ENCODE measurements at regions not wholly inside any gene's neighbourhood (a gene's known extent, or its start where the extent isn't known, plus 50 kb on each side); places are given as distances from the start of the nearest gene placed in this dataset.

DNA sequence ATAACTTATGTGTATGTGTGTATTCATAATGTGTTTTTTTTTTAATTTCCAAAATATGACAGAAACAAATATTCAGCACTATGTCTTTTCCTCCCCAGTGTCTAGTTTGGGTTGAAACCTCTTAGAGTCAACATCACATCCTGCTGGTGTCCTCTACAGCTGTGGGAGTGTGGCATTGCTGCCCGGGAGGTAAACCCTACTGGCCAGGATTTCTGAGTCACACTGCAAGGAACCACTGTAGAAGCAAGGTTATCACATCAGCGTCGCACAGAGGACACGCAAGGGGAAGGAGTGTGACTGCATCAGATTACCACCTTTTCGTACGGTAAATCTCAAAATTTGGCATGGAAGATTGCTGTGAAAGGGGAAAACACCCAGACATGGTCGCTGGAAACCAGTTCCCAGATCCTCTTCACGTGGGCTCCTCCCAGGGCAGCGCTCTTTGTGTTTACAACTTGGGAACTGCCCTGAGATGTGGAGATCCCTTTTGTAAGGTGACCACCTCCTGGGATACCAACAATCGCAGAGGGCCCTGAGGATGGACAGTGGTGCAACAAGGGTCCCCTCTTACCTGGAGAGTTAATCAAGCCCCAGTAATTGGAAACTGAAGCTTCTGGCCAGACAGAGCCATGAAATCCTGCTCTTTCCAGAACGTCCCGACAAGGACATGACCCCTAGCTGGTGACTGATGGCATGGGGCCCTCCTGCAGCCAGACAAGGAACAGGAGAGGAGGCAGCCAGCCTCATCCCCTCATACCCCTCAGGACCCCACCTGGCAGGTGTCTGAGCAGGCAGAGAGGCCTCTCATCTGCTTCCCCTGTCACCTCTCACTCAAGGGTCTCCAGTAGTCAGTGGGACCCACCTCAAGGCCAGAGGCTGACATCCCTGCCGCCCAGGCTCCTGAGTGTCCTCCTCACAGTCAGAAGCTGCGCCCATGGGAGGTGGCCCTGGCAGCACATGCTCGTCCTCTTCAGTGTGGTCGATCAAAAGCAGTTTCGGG is 194.7 kb downstream of the MED10 start:
- no peaks in the 10 kb centered on the region for H3K36me3 Mint-ChIP-seq
- H3K27ac Mint-ChIP-seq: no peak overlapping the region
- DNase-seq (ENCODE audit: low spot score) (no peak), ATAC-seq (no peak)
- no peak overlapping the region for H3K4me3 Mint-ChIP-seq
- H3K27me3 Mint-ChIP-seq (ENCODE audit: low read depth): peaks cover 5% of the 10 kb centered on the region
- H3K4me1 Mint-ChIP-seq: peaks cover 9% of the 10 kb centered on the region
- CTCF ChIA-PET: interaction anchor here (1.0 kb wide), 1 partner anchor 23 kb away, joined by 3 read pairs; no protein-coding TSS in a partner anchor
- H3K9me3 Mint-ChIP-seq: peaks cover 9% of the 10 kb centered on the region
- POLR2A ChIA-PET: no interaction called here
- no peak for TF ChIP-seq PRRX2 (CRISPR knock-in tag; IDR thresholded peaks at IDR 0.05)
- TF ChIP-seq MYBL2 (CRISPR knock-in tag; IDR thresholded peaks at IDR 0.05): no peak
- no peak for TF ChIP-seq TP53 (CRISPR knock-in tag; IDR thresholded peaks at IDR 0.05)
- TF ChIP-seq FOXK1 (CRISPR knock-in tag; IDR thresholded peaks at IDR 0.05): no peak
- TF ChIP-seq, protein P1, sequence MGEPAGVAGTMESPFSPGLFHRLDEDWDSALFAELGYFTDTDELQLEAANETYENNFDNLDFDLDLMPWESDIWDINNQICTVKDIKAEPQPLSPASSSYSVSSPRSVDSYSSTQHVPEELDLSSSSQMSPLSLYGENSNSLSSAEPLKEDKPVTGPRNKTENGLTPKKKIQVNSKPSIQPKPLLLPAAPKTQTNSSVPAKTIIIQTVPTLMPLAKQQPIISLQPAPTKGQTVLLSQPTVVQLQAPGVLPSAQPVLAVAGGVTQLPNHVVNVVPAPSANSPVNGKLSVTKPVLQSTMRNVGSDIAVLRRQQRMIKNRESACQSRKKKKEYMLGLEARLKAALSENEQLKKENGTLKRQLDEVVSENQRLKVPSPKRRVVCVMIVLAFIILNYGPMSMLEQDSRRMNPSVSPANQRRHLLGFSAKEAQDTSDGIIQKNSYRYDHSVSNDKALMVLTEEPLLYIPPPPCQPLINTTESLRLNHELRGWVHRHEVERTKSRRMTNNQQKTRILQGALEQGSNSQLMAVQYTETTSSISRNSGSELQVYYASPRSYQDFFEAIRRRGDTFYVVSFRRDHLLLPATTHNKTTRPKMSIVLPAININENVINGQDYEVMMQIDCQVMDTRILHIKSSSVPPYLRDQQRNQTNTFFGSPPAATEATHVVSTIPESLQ (CRISPR knock-in tag; IDR thresholded peaks at IDR 0.05): no peak
- no peak for TF ChIP-seq NFYB (CRISPR knock-in tag; conservative IDR thresholded peaks at IDR 0.05; ENCODE audit: low read depth)
- no peak for TF ChIP-seq PRDM15 (CRISPR knock-in tag; IDR thresholded peaks at IDR 0.05)
- TF ChIP-seq, protein P2, sequence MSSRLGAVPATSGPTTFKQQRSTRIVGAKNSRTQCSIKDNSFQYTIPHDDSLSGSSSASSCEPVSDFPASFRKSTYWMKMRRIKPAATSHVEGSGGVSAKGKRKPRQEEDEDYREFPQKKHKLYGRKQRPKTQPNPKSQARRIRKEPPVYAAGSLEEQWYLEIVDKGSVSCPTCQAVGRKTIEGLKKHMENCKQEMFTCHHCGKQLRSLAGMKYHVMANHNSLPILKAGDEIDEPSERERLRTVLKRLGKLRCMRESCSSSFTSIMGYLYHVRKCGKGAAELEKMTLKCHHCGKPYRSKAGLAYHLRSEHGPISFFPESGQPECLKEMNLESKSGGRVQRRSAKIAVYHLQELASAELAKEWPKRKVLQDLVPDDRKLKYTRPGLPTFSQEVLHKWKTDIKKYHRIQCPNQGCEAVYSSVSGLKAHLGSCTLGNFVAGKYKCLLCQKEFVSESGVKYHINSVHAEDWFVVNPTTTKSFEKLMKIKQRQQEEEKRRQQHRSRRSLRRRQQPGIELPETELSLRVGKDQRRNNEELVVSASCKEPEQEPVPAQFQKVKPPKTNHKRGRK (CRISPR knock-in tag; IDR thresholded peaks at IDR 0.05; ENCODE audit: borderline replicate concordance): no peak
- TF ChIP-seq E2F1 (CRISPR knock-in tag; IDR thresholded peaks at IDR 0.05): no peak
- TF ChIP-seq HMGA2 (CRISPR knock-in tag; IDR thresholded peaks at IDR 0.05): no peak
- no peak for TF ChIP-seq TEAD4 (CRISPR knock-in tag; IDR thresholded peaks at IDR 0.05)
- no peak for TF ChIP-seq SMAD4 (CRISPR knock-in tag; IDR thresholded peaks at IDR 0.05)
- TF ChIP-seq SMAD3 (CRISPR knock-in tag; IDR thresholded peaks at IDR 0.05; ENCODE audit: borderline replicate concordance): no peak

DNA sequence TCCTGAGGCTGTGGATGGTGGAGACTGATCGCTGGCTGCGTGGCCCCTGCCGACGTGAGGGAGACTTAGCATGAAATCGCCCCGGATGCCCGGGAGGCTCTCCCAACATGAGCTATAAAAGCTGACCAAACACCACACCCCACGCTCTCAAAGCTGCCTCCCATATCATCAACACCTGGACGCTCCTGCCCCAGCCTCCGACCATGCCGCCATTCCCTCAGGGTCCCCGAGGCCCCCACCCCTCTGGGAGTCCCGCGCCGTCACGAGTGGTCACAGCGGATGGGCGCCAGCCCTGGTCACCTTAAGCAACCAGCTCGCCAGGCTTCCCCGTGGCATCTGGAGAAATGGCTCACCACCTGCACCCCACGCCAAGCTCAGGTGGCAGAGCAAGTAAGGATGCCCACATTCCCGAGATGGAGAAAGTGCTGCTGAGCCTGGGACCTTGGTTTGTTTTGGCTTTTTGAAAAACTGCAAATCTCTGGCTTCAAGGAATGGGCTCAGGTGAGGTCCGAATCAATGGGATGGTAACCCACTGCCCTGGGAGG is 196.0 kb downstream of the MED10 start:
- ChIA-PET CTCF (interaction anchor here (1.0 kb wide), 1 partner anchor 25 kb away, joined by 3 read pairs; no protein-coding TSS in a partner anchor), POLR2A (no interaction called here)
- peaks cover 5% of the 10 kb centered on the region for H3K27me3 Mint-ChIP-seq (ENCODE audit: low read depth)
- ATAC-seq (no peak), DNase-seq (ENCODE audit: low spot score) (no peak)
- H3K27ac Mint-ChIP-seq: no peak overlapping the region
- no peaks in the 10 kb centered on the region for H3K36me3 Mint-ChIP-seq
- H3K4me3 Mint-ChIP-seq: no peak overlapping the region
- H3K4me1 Mint-ChIP-seq: peaks cover 9% of the 10 kb centered on the region
- H3K9me3 Mint-ChIP-seq: peaks cover 10% of the 10 kb centered on the region
- TF ChIP-seq ESRRA (CRISPR knock-in tag; IDR thresholded peaks at IDR 0.05; ENCODE audit: borderline replicate concordance) (no peak), ELF4 (CRISPR knock-in tag; IDR thresholded peaks at IDR 0.05; ENCODE audit: low read depth) (no peak), MLX (CRISPR knock-in tag; IDR thresholded peaks at IDR 0.05) (no peak), TEAD4 (CRISPR knock-in tag; IDR thresholded peaks at IDR 0.05) (no peak), ZNF232 (CRISPR knock-in tag; IDR thresholded peaks at IDR 0.05) (no peak), FOXK1 (CRISPR knock-in tag; IDR thresholded peaks at IDR 0.05) (no peak), TEAD1 (CRISPR knock-in tag; IDR thresholded peaks at IDR 0.05) (no peak), NFYB (CRISPR knock-in tag; conservative IDR thresholded peaks at IDR 0.05; ENCODE audit: low read depth) (no peak), MYBL2 (CRISPR knock-in tag; IDR thresholded peaks at IDR 0.05) (no peak)
- TF ChIP-seq, protein P3, sequence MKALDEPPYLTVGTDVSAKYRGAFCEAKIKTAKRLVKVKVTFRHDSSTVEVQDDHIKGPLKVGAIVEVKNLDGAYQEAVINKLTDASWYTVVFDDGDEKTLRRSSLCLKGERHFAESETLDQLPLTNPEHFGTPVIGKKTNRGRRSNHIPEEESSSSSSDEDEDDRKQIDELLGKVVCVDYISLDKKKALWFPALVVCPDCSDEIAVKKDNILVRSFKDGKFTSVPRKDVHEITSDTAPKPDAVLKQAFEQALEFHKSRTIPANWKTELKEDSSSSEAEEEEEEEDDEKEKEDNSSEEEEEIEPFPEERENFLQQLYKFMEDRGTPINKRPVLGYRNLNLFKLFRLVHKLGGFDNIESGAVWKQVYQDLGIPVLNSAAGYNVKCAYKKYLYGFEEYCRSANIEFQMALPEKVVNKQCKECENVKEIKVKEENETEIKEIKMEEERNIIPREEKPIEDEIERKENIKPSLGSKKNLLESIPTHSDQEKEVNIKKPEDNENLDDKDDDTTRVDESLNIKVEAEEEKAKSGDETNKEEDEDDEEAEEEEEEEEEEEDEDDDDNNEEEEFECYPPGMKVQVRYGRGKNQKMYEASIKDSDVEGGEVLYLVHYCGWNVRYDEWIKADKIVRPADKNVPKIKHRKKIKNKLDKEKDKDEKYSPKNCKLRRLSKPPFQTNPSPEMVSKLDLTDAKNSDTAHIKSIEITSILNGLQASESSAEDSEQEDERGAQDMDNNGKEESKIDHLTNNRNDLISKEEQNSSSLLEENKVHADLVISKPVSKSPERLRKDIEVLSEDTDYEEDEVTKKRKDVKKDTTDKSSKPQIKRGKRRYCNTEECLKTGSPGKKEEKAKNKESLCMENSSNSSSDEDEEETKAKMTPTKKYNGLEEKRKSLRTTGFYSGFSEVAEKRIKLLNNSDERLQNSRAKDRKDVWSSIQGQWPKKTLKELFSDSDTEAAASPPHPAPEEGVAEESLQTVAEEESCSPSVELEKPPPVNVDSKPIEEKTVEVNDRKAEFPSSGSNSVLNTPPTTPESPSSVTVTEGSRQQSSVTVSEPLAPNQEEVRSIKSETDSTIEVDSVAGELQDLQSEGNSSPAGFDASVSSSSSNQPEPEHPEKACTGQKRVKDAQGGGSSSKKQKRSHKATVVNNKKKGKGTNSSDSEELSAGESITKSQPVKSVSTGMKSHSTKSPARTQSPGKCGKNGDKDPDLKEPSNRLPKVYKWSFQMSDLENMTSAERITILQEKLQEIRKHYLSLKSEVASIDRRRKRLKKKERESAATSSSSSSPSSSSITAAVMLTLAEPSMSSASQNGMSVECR (CRISPR knock-in tag; IDR thresholded peaks at IDR 0.05; ENCODE audit: borderline replicate concordance): no peak
